OCI-LY7 (cell line): ENCODE measurements at regions not wholly inside any gene's neighbourhood (a gene's known extent, or its start where the extent isn't known, plus 50 kb on each side); places are given as distances from the start of the nearest gene placed in this dataset.

Experiments used
- CTCF ChIP-seq: fragments of 200-600 bp; sonication (generic); conservative IDR thresholded peaks from 2 replicates; pipeline ENCODE4 v1.5.1; 2014; ENCODE audit warnings: mild to moderate bottlenecking, antibody characterized with exemption, low read length, moderate library complexity, mixed read lengths
- EZH2phosphoT487 ChIP-seq: fragments of 200-600 bp; sonication (generic); IDR thresholded peaks from 2 replicates; pipeline ENCODE4 v1.6.1; 2018; ENCODE audit warnings: low read depth, borderline replicate concordance, mild to moderate bottlenecking, mixed run types, antibody characterized with exemption, low read length, moderate library complexity, mixed read lengths

- TF ChIP-seq CTCF (no peak), EZH2phosphoT487 (no peak)
These were observed 70.6 kb upstream of the ZMYND8 start for GRCh38 chr20:47427067-47427466.
